Liver (tissue), 8 donors: ENCODE measurements at regions not wholly inside any gene's neighbourhood (a gene's known extent, or its start where the extent isn't known, plus 50 kb on each side); places are given as distances from the start of the nearest gene placed in this dataset.

Experiments
- DNase-seq: peaks from one replicate; pipeline ENCODE4 v3.0.0-alpha.2; 2017; ENCODE audit warnings: low spot score
- H3K27ac ChIP-seq, 2 donors: one replicate each; pipeline ENCODE4 v1.7.0; 2013; ENCODE audit warnings: inconsistent platforms in 2 of 2, low read length in 2 of 2, control low read depth in 1 of 2, low read depth in 1 of 2, mild to moderate bottlenecking in 1 of 2
- H3K27me3 ChIP-seq, 4 donors: one replicate each; pipeline versions ENCODE4 v1.6.1 to v1.7.0; 2013; ENCODE audit warnings: low read length in 3 of 4, inconsistent platforms in 1 of 4, mild to moderate bottlenecking in 1 of 4, moderate library complexity in 1 of 4; ENCODE audit not compliant: control insufficient read depth in 4 of 4, insufficient read depth in 4 of 4
- H3K36me3 ChIP-seq, 4 donors: one replicate each; pipeline versions ENCODE4 v1.6.1 to v1.7.0; 2013; ENCODE audit warnings: low read length in 3 of 4, mild to moderate bottlenecking in 3 of 4, low read depth in 1 of 4, moderate library complexity in 1 of 4; ENCODE audit not compliant: control insufficient read depth in 4 of 4, insufficient read depth in 3 of 4
- H3K4me1 ChIP-seq, 4 donors: one replicate each; pipeline versions ENCODE4 v1.6.1 to v1.7.0; 2013; ENCODE audit warnings: low read length in 3 of 4, mild to moderate bottlenecking in 3 of 4, moderate library complexity in 1 of 4; ENCODE audit not compliant: control insufficient read depth in 4 of 4, insufficient read depth in 4 of 4
- H3K4me3 ChIP-seq, 3 donors: one replicate each; pipeline versions ENCODE4 v1.6.1 to v1.7.0; 2013; ENCODE audit warnings: low read length in 3 of 3, control low read depth in 1 of 3, low read depth in 1 of 3, mild to moderate bottlenecking in 1 of 3
- H3K9ac ChIP-seq, 2 donors: one replicate each; pipeline ENCODE4 v1.7.0; 2013; ENCODE audit warnings: low read length in 2 of 2, mild to moderate bottlenecking in 2 of 2, moderate library complexity in 2 of 2, control low read depth in 1 of 2, low read depth in 1 of 2
- H3K9me3 ChIP-seq, 4 donors: one replicate each; pipeline versions ENCODE4 v1.6.1 to v1.7.0; 2013; ENCODE audit warnings: low read length in 3 of 4; ENCODE audit not compliant: control insufficient read depth in 4 of 4
- CTCF ChIP-seq: fragments of 150-350 bp; IDR thresholded peaks from 2 replicates; pipeline ENCODE4 v1.5.1; 2017; ENCODE audit warnings: improper control_type of control experiment, low read depth, low read length; ENCODE audit not compliant: missing input control
- EGR1 ChIP-seq, 2 donors: IDR thresholded peaks; 2 replicates each; pipeline ENCODE4 v1.6.1; 2016 to 2018; ENCODE audit warnings: antibody characterized with exemption in 2 of 2, low read depth in 2 of 2
- FOXA1 ChIP-seq: IDR thresholded peaks from 2 replicates; pipeline ENCODE4 v1.6.1; 2016; ENCODE audit warnings: antibody characterized with exemption
- GABPA ChIP-seq, 2 donors: IDR thresholded peaks in 1 of 2; conservative IDR thresholded peaks in 1 of 2; 2 replicates each; pipeline ENCODE4 v1.6.1; 2016; ENCODE audit warnings: antibody characterized with exemption in 2 of 2, mild to moderate bottlenecking in 1 of 2, moderate library complexity in 1 of 2
- JUND ChIP-seq, 2 donors: IDR thresholded peaks; 2 replicates each; pipeline ENCODE4 v1.6.1; 2016; ENCODE audit warnings: antibody characterized with exemption in 2 of 2
- NR2F2 ChIP-seq: IDR thresholded peaks from 2 replicates; pipeline ENCODE4 v1.6.1; 2016; ENCODE audit warnings: antibody characterized with exemption
- RAD21 ChIP-seq, 2 donors: IDR thresholded peaks; 2 replicates each; pipeline ENCODE4 v1.6.1; 2016; ENCODE audit warnings: antibody characterized with exemption in 2 of 2, mild to moderate bottlenecking in 2 of 2
- RXRA ChIP-seq, 2 donors: IDR thresholded peaks; 2 replicates each; pipeline ENCODE4 v1.6.1; 2017 to 2018; ENCODE audit warnings: antibody characterized with exemption in 2 of 2, mild to moderate bottlenecking in 1 of 2
- SP1 ChIP-seq: IDR thresholded peaks from 2 replicates; pipeline ENCODE4 v1.6.1; 2018; ENCODE audit warnings: antibody characterized with exemption, mild to moderate bottlenecking
- TAF1 ChIP-seq: conservative IDR thresholded peaks from 2 replicates; pipeline ENCODE4 v1.6.1; 2016; ENCODE audit warnings: antibody characterized with exemption, mild to moderate bottlenecking
- YY1 ChIP-seq: IDR thresholded peaks from 2 replicates; pipeline ENCODE4 v1.6.1; 2016; ENCODE audit warnings: antibody characterized with exemption, mild to moderate bottlenecking
- WGBS: extraction: QIAGEN DNeasy Blood & Tissue Kit; methylation state at CpG from one replicate; pipeline ENCODE4 v1.1.7; 2013; 5-methylcytosine and 5-hydroxymethylcytosine counted together
- TF ChIP-seq, protein P1 (sequence below): IDR thresholded peaks from 2 replicates; pipeline ENCODE4 v1.6.1; 2016; ENCODE audit warnings: antibody characterized with exemption
- TF ChIP-seq, protein P2 (sequence below): IDR thresholded peaks from 2 replicates; pipeline ENCODE4 v1.6.1; 2016; ENCODE audit warnings: antibody characterized with exemption, mild to moderate bottlenecking
- TF ChIP-seq, protein P3 (sequence below): IDR thresholded peaks from 2 replicates; pipeline ENCODE4 v1.6.1; 2016; ENCODE audit warnings: antibody characterized with exemption
- TF ChIP-seq, protein P4 (sequence below): IDR thresholded peaks from 2 replicates; pipeline ENCODE4 v1.6.1; 2016; ENCODE audit warnings: antibody characterized with exemption
- donor health status: healthy.
- donor health status: healthy.
- donor health status: healthy.
- donor health status: healthy.
- donor health status: healthy.

DNA sequence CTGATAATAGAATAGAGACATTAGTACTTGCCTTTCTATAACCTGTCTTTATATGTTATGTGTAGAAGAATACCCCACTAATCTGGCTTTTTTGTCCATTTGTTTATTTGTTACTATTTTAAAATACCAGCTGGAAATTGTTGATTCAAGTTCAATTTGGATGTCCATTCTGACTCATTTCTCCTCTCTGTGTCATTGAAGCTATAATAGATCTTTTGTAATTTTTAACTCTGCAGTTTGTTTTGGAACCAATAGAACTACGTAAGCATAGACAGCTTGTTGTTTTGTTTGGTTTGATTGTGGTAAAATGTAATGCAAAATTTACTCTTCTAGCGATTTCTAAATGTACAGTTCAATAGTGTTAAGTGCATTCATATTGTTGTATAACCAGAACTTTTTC lies 390.4 kb downstream of the ZIC1 start:
- H3K4me3 ChIP-seq, result no peak overlapping the region
- no peak for DNase-seq
- no peaks in the 10 kb centered on the region for H3K4me1 ChIP-seq
- no peaks in the 10 kb centered on the region for H3K27me3 ChIP-seq
- TF ChIP-seq EGR1 (IDR thresholded peaks at IDR 0.05; ENCODE audit: low read depth in 2 of 2) (no peak), NR2F2 (no peak), GABPA (IDR thresholded peaks at IDR 0.05 in 1 of 2, conservative IDR thresholded peaks at IDR 0.05 in 1 of 2) (no peak), CTCF (no peak), YY1 (no peak), JUND (IDR thresholded peaks at IDR 0.05) (no peak), FOXA1 (no peak), RAD21 (IDR thresholded peaks at IDR 0.05) (no peak), SP1 (no peak), TAF1 (no peak)
- TF ChIP-seq, protein P1, sequence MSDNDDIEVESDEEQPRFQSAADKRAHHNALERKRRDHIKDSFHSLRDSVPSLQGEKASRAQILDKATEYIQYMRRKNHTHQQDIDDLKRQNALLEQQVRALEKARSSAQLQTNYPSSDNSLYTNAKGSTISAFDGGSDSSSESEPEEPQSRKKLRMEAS, result no peak
- TF ChIP-seq, protein P2, sequence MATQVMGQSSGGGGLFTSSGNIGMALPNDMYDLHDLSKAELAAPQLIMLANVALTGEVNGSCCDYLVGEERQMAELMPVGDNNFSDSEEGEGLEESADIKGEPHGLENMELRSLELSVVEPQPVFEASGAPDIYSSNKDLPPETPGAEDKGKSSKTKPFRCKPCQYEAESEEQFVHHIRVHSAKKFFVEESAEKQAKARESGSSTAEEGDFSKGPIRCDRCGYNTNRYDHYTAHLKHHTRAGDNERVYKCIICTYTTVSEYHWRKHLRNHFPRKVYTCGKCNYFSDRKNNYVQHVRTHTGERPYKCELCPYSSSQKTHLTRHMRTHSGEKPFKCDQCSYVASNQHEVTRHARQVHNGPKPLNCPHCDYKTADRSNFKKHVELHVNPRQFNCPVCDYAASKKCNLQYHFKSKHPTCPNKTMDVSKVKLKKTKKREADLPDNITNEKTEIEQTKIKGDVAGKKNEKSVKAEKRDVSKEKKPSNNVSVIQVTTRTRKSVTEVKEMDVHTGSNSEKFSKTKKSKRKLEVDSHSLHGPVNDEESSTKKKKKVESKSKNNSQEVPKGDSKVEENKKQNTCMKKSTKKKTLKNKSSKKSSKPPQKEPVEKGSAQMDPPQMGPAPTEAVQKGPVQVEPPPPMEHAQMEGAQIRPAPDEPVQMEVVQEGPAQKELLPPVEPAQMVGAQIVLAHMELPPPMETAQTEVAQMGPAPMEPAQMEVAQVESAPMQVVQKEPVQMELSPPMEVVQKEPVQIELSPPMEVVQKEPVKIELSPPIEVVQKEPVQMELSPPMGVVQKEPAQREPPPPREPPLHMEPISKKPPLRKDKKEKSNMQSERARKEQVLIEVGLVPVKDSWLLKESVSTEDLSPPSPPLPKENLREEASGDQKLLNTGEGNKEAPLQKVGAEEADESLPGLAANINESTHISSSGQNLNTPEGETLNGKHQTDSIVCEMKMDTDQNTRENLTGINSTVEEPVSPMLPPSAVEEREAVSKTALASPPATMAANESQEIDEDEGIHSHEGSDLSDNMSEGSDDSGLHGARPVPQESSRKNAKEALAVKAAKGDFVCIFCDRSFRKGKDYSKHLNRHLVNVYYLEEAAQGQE, result no peak
- TF ChIP-seq, protein P3, sequence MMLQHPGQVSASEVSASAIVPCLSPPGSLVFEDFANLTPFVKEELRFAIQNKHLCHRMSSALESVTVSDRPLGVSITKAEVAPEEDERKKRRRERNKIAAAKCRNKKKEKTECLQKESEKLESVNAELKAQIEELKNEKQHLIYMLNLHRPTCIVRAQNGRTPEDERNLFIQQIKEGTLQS, result no peak
- TF ChIP-seq, protein P4, sequence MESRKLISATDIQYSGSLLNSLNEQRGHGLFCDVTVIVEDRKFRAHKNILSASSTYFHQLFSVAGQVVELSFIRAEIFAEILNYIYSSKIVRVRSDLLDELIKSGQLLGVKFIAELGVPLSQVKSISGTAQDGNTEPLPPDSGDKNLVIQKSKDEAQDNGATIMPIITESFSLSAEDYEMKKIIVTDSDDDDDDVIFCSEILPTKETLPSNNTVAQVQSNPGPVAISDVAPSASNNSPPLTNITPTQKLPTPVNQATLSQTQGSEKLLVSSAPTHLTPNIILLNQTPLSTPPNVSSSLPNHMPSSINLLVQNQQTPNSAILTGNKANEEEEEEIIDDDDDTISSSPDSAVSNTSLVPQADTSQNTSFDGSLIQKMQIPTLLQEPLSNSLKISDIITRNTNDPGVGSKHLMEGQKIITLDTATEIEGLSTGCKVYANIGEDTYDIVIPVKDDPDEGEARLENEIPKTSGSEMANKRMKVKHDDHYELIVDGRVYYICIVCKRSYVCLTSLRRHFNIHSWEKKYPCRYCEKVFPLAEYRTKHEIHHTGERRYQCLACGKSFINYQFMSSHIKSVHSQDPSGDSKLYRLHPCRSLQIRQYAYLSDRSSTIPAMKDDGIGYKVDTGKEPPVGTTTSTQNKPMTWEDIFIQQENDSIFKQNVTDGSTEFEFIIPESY, result no peak
- H3K27ac ChIP-seq, result no peak overlapping the region
- WGBS, result 34% methylated on average over 2 of the region's 2 CpGs
- H3K36me3 ChIP-seq, result no peaks in the 10 kb centered on the region
- no peak overlapping the region for H3K9ac ChIP-seq
- H3K9me3 ChIP-seq, result no peaks in the 10 kb centered on the region

- TF ChIP-seq, protein P4, result no peak
- TF ChIP-seq, protein P3, result no peak
- TF ChIP-seq FOXA1, result no peak
- TF ChIP-seq YY1, result no peak
- TF ChIP-seq GABPA (IDR thresholded peaks at IDR 0.05 in 1 of 2, conservative IDR thresholded peaks at IDR 0.05 in 1 of 2), result no peak
- no peak for TF ChIP-seq RXRA (IDR thresholded peaks at IDR 0.05)
- no peaks in the 10 kb centered on the region for H3K9me3 ChIP-seq
These were observed 398.6 kb downstream of the ZIC1 start for GRCh38 chr3:147807776-147808175.

More at GRCh38 chr3:147807776-147808175, 398.6 kb downstream of the ZIC1 start:
- WGBS, result 92% methylated on average over 1 of the region's 1 CpG
- no peaks in the 10 kb centered on the region for H3K4me1 ChIP-seq
- no peak overlapping the region for H3K9ac ChIP-seq
- H3K4me3 ChIP-seq, result no peak overlapping the region
- no peak overlapping the region for H3K27ac ChIP-seq
- H3K27me3 ChIP-seq, result no peaks in the 10 kb centered on the region
- DNase-seq, result no peak
- H3K36me3 ChIP-seq, result no peaks in the 10 kb centered on the region
